ENCODE measurements at regions not wholly inside any gene's neighbourhood (a gene's known extent, or its start where the extent isn't known, plus 50 kb on each side); places are given as distances from the start of the nearest gene placed in this dataset.
"Not testable (repeated sequence)": the region's sequence is repeated elsewhere in the genome, so short reads cannot be mapped to it uniquely, and the experiment has no call there.

- no peak for DNase-seq
Observed at GRCh38 chr2:4049463-4049862, 346.1 kb downstream of the DCDC2C start.

GRCh38 chr2:4053769-4054493, 350.6 kb downstream of the DCDC2C start:
- no peak for DNase-seq

DNA sequence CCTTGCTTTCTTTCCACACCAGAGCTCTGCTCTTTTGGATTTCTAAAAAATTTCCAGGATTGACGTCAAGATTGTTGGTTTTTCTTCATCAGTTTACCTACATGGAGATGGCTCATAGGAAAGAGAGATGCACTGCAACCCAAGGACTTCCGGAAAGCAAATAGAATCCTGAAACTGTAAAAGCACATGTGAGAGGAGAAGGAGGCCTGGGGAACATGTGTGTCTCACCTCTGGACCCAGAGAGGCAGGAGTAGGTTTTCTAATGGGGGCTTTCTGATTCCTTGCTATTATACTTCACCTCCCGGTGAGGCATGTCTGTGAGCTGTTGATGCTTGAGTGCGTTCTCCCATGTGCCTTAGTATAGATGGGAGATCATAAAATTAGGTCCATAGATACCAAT, 362.8 kb downstream of the DCDC2C start:
- DNase-seq, result no peak

DNA sequence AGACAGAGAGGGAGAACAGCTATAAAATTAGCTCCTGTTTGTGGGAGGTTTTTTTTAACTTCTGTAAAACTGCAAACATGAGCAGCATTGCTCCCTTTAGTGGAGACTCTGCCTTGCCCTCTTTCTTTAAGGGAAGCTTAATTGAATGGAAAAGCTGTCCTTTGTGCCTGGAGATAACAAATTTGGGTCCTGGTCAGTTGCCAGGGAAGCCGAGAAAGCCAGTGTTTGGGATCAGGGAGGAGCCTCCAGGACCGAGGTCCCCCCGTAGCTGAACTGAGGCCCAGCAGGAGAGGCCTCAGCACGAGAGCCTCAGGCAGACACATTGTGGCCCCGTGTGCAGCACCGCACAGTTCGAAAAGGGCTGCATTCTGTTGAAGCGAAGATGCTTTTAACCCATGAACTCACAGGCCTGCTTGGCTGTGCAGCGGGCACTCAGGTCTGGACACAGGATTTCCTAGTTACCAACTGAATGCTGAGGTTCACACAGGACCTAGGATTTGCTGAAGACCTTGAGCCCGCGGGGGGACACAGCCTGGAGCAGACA, 369.7 kb downstream of the DCDC2C start:
- DNase-seq, result no peak

GRCh38 chr2:4077017-4077416, 373.6 kb downstream of the DCDC2C start:
- DNase-seq, result no peak

DNA sequence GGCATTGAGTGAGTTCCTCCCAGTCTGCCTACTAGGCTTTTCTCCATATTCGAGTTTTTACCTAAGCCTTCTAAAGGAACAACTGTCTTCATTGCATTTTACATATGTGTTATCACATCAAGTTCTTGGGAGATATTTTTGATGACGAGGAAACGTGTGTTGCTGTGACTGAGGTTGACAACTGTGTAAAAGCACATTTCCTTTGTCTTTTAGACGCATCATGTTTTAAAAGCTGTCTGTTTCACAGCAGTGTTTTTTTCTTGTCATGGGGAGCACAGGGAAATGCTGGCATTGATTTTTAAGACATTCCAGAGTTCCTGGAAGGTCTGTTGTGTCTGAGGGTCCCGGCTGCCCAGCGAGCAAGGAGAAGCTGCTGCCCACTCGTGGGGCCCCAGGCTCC, 381.8 kb downstream of the DCDC2C start:
- DNase-seq, result no peak

DNA sequence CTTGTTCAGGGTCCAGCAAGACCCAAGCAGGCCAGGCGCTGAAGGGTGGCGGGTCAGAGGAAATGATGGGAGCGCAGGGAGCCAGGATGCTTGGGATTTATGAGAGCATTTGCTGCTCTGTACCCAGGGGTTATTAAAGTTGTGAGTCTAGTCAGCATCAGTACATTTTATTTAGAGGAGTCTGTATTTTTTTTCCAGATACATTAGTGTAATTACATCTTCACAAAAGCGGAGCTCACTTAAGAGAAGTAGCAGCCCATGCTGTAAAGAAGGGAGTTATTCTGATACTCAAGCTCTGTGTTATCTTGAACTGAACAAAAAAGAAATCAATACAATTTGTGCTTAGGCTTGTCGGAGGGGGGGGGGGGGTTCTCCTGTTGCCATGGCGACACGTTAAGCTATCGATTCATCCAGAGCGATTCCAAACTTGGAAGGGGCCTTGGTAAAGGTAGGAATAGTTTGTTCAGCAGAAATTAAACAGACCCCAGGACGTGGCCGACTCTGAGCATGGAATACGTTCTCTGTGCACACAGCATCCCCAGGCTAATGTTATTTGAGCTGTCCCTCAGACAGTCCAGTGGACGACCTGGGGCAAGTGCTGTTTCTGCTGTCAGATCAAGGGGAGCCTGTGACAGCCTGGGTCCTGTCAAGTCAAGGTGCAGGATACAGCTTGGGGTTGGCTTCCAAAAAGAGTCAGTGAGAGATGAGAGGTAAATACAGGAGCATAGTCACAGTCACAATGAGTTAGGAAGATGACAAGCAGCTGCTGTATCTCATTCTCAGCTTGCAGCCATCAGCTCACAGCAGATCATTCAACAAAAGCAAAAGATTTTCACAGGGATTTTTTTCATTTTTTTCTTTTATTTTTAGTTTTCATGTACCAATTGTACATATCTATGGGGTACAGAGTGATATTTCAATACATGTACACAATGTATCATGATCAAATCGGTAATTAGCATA, 387.6 kb downstream of the DCDC2C start:
- no peak for DNase-seq

DNA sequence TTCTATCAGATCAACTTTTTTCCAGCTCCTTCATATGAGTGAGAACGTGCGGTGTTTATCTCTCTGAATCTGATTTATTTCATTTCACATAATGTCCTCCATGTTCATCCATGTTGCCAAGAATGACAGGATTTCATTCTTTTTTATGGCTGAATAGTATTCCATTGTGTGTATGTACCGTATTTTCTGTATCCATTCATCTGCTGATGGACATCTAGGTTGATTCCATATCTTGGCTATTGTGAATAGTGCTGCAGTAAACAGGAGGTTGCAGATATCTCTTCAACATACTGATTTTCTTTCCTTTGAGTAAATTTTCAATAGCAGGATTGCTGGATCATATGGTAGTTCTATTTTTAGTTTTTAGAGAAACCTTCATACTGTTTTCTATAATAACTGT, 388.5 kb downstream of the DCDC2C start:
- DNase-seq, result no peak

- no peak for DNase-seq
Observed at GRCh38 chr2:4094743-4095142, 391.4 kb downstream of the DCDC2C start.

DNA sequence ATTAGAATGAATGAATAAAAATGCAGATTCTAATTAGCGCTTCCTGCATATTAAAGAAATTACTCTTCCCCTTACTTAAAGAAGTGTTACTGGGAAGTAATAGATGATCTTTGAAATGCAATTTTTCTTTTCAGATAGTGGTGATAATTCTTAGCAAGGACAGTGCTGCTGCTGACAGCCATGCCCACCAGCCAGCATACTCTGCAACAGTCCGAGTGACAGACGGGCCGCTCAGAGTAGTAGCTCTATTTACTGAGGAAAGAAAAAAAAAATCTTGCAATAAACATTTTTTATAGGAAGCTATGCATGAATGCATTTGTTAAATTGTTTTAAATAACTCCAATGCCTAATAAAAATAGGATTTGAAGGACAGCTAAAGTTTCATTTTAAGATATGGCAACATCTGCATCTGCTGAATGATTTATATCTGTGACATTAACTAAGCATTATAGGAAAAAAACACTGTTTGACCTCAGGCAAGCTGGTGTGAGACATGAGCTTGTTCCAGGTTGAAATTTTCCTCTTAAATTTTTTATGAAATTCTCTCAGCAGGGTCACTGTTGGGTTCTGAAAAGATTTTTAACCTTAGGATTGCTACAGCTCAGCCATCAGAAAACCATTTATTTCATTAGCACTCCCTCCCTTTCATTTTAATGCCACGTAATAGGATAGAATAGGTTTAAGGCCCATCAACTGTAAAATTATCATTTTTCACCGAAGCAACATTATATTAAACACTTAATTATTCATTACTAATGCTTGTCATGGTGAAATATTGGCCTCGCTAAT, 393.8 kb downstream of the DCDC2C start:
- no peak for DNase-seq

DNA sequence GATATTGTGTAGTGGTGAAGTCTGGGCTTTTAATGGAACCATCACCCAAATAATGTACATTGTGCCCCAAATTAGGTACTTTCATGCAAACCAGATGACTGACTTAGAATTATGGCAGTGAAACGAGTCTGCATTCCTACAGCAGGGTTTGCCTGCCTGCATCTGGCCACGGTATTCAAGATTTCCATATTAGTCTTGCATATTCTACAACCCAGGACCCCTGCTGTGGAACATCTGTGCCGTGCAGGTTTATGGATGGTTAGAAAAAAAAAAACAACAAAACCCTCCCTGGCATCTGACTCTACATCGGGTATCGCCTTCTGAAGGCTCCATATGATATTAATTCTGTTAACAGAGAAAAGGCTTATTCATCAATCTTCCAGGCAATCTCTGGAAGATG, 394.8 kb downstream of the DCDC2C start:
- DNase-seq, result no peak

- peak; percentile 67 for DNase-seq
Observed at GRCh38 chr2:4101936-4102335, 398.6 kb downstream of the DCDC2C start.

GRCh38 chr2:4107179-4107578, 403.8 kb downstream of the DCDC2C start:
- no peak for DNase-seq

DNA sequence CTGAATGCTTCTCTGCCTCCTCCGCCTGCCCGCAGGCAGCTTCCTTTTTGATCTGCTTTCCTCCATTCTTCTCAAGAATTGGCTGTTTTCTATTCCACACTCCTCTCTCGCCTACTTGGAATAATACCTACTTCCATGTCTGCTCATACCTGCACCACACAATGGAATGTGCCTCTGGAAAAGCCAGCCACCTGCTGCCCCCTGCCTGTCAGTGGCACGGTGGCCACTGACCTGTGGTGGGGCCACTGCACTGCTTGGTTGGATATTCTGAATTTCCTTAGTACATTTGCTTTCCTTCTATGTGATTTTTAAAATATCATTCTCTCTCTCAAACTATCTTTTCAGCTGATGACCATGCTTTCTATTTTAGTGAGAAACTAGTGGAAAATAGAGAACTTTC, 406.9 kb downstream of the DCDC2C start:
- DNase-seq, result no peak

DNA sequence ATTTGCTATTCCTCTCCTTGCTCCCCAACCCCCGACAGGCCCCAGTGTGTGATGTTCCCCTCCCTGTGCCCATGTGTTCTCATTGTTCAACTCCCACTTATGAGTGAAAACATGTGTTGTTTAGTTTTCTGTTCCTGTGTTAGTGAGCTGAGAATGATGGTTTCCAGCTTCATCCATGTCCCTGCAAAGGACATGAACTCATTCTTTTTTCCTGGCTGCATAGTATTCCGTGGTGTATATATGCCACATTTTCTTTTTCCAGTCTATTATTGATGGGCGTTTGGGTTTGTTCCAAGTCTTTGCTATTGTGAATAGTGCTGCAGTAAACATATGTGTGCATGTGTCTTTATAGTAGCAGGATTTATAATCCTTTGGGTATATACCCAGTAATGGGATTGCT, 412.1 kb downstream of the DCDC2C start:
- DNase-seq, result not testable (repeated sequence)

GRCh38 chr2:4122726-4123125, 419.4 kb downstream of the DCDC2C start:
- no peak for DNase-seq

- no peak for DNase-seq
Observed at GRCh38 chr2:4130651-4131050, 427.3 kb downstream of the DCDC2C start.

- peak; percentile 27 for DNase-seq
Observed at GRCh38 chr2:4134551-4135550, 431.5 kb downstream of the DCDC2C start.

DNA sequence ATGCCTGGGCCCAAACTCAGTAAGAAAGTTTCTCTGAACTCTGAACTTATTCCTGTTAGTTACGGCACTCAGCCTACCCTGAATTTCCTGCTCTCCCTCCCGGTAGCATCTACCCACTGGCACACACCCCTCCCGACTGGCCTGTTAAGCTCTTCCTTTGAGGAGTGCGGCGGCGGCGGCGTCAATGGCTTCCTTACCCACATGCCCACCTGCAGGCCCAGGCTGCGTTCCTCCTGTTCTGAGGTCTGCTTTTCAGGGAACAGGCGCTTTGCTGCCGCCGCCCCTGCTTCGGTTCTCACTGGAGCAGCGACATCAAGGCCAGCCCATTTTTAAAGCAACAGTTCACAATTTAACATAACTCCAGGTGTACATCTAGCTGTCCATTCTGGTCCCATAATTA, 432.4 kb downstream of the DCDC2C start:
- no peak for DNase-seq

GRCh38 chr2:4139316-4139715, 435.9 kb downstream of the DCDC2C start:
- DNase-seq, result no peak

- DNase-seq, result no peak
Observed at GRCh38 chr2:4139731-4140130, 436.4 kb downstream of the DCDC2C start.
